IMR-90 (cell line): ENCODE measurements at regions not wholly inside any gene's neighbourhood (a gene's known extent, or its start where the extent isn't known, plus 50 kb on each side); places are given as distances from the start of the nearest gene placed in this dataset.

Source experiments
- ATAC-seq: fragments of 200-7000 bp; cut with Tn5 transposase; 2 replicates; pipeline ENCODE4 v1.9.1; 2020; ENCODE audit warnings: low read depth, mild to moderate bottlenecking, moderate library complexity
- BruUV-seq: library from RNA; stranded (reverse); fragments of 400-500 nt; replicated peaks from 2 replicates; lab custom pipeline; 2021; lab: Mats Ljungman, UMichigan
- CTCF ChIA-PET: fragments of 300-600 bp; formaldehyde crosslinking; extraction: SDS; loops from one replicate; lab custom pipeline; 2021; ENCODE audit warnings: antibody characterized with exemption; lab: Yijun Ruan, JAX
- POLR2A ChIA-PET: fragments of 300-600 bp; sonication (Branson Sonifier 250); formaldehyde crosslinking; loops from one replicate; lab custom pipeline; 2022; ENCODE audit warnings: antibody characterized with exemption; ENCODE audit not compliant: unreplicated experiment; lab: Charles Lee
- DNase-seq: peaks from one replicate; pipeline ENCODE4 v3.0.0; 2013
- H2AFZ ChIP-seq: replicated peaks from 2 replicates; pipeline ENCODE3; 2013; ENCODE audit warnings: low read length, mild to moderate bottlenecking; ENCODE audit not compliant: poor library complexity
- H2AK5ac ChIP-seq: 2 replicates; pipeline ENCODE4 v1.6.1; 2013; ENCODE audit warnings: low read depth, low read length, inconsistent platforms
- H2AK9ac ChIP-seq: replicated peaks from 2 replicates; pipeline ENCODE3; 2013; ENCODE audit warnings: mild to moderate bottlenecking, low read depth, low read length, moderate library complexity; ENCODE audit not compliant: poor library complexity
- H2BK120ac ChIP-seq: 2 replicates; pipeline ENCODE4 v1.6.1; 2013; ENCODE audit warnings: low read depth, low read length, inconsistent platforms
- H2BK15ac ChIP-seq: 3 replicates; pipeline ENCODE4 v1.6.1; 2013; ENCODE audit warnings: low read depth, low read length, inconsistent platforms
- H2BK20ac ChIP-seq: 2 replicates; pipeline ENCODE4 v1.6.1; 2013; ENCODE audit warnings: low read depth, mild to moderate bottlenecking, inconsistent platforms, low read length, moderate library complexity
- H2BK5ac ChIP-seq: 2 replicates; pipeline ENCODE4 v1.6.1; 2013; ENCODE audit warnings: mild to moderate bottlenecking, low read depth, low read length, inconsistent platforms; ENCODE audit not compliant: poor library complexity, severe bottlenecking
- H3K14ac ChIP-seq: replicated peaks from 2 replicates; pipeline ENCODE4 v1.6.1; 2013; ENCODE audit warnings: low read depth, low read length, inconsistent platforms
- H3K18ac ChIP-seq: 2 replicates; pipeline ENCODE4 v1.6.1; 2013; ENCODE audit warnings: low read depth, low read length, control low read depth
- H3K23ac ChIP-seq: 2 replicates; pipeline ENCODE4 v1.6.1; 2013; ENCODE audit warnings: low read depth, low read length, inconsistent platforms
- H3K27ac ChIP-seq: 2 replicates; pipeline ENCODE4 v1.5.1; 2013; ENCODE audit warnings: mild to moderate bottlenecking, control low read depth, low read length; ENCODE audit not compliant: insufficient read depth
- H3K27me3 ChIP-seq: 2 replicates; pipeline ENCODE4 v1.6.1; 2013; ENCODE audit warnings: low read length; ENCODE audit not compliant: control insufficient read depth, insufficient read depth
- H3K36me3 ChIP-seq: 2 replicates; pipeline ENCODE4 v1.6.1; 2013; ENCODE audit warnings: low read length, mixed read lengths; ENCODE audit not compliant: control insufficient read depth, insufficient read depth
- H3K4ac ChIP-seq: 2 replicates; pipeline ENCODE4 v1.6.1; 2013; ENCODE audit warnings: low read depth, low read length, inconsistent platforms
- H3K4me1 ChIP-seq: 2 replicates; pipeline ENCODE4 v1.6.1; 2013; ENCODE audit warnings: low read length, mixed read lengths; ENCODE audit not compliant: control insufficient read depth, insufficient read depth
- H3K4me2 ChIP-seq: 2 replicates; pipeline ENCODE4 v1.6.1; 2013; ENCODE audit warnings: low read depth, mild to moderate bottlenecking, control low read depth, low read length, moderate library complexity
- H3K4me3 ChIP-seq: 2 replicates; pipeline ENCODE4 v1.5.1; 2013; ENCODE audit warnings: low read depth, mild to moderate bottlenecking, control low read depth, low read length, moderate library complexity; ENCODE audit not compliant: insufficient read depth
- H3K56ac ChIP-seq: 2 replicates; pipeline ENCODE4 v1.6.1; 2013; ENCODE audit warnings: low read length, inconsistent platforms; ENCODE audit not compliant: insufficient read depth; ENCODE audit errors: extremely low read depth
- H3K79me1 ChIP-seq, 2 experiments: 2 replicates each; pipeline ENCODE4 v1.6.1; 2013; ENCODE audit warnings: low read length in 2 of 2, inconsistent platforms in 1 of 2, low read depth in 1 of 2
- H3K9ac ChIP-seq: 2 replicates; pipeline ENCODE4 v1.6.1; 2013; ENCODE audit warnings: low read depth, low read length, control low read depth
- H3K9me1 ChIP-seq: 2 replicates; pipeline ENCODE4 v1.6.1; 2013; ENCODE audit warnings: low read length, inconsistent platforms; ENCODE audit not compliant: insufficient read depth
- H3K9me3 ChIP-seq: 2 replicates; pipeline ENCODE4 v1.6.1; 2013; ENCODE audit warnings: low read length; ENCODE audit not compliant: control insufficient read depth, insufficient read depth
- H4K20me1 ChIP-seq: 2 replicates; pipeline ENCODE4 v1.6.1; 2013; ENCODE audit warnings: low read length, inconsistent platforms; ENCODE audit not compliant: insufficient read depth
- H4K5ac ChIP-seq: 2 replicates; pipeline ENCODE4 v1.6.1; 2013; ENCODE audit warnings: mild to moderate bottlenecking, low read depth, low read length, control low read depth
- H4K8ac ChIP-seq, 2 experiments: 2 replicates each; pipeline ENCODE4 v1.6.1; 2013; ENCODE audit warnings: low read depth in 2 of 2, low read length in 2 of 2, control low read depth in 1 of 2, inconsistent platforms in 1 of 2
- H4K91ac ChIP-seq: 2 replicates; pipeline ENCODE4 v1.6.1; 2013; ENCODE audit warnings: low read depth, low read length, inconsistent platforms; ENCODE audit not compliant: insufficient read depth
- BHLHE40 ChIP-seq: fragments of 150-350 bp; IDR thresholded peaks from 2 replicates; pipeline ENCODE4 v1.6.1; 2016; ENCODE audit warnings: mild to moderate bottlenecking, low read depth, low read length
- CHD1 ChIP-seq: IDR thresholded peaks from 2 replicates; pipeline ENCODE4 v1.6.1; 2012; ENCODE audit warnings: low read depth, low read length, improper control_type of control experiment
- CTCF ChIP-seq: conservative IDR thresholded peaks from 2 replicates; pipeline ENCODE4 v1.5.1; 2012; ENCODE audit warnings: mild to moderate bottlenecking, low read depth, low read length, improper control_type of control experiment
- ELK1 ChIP-seq: fragments of 150-350 bp; IDR thresholded peaks from 2 replicates; pipeline ENCODE4 v1.6.1; 2016; ENCODE audit warnings: low read depth, mild to moderate bottlenecking, low read length, moderate library complexity, borderline replicate concordance
- MAZ ChIP-seq: IDR thresholded peaks from 2 replicates; pipeline ENCODE4 v1.6.1; 2012; ENCODE audit warnings: low read depth, mild to moderate bottlenecking, low read length, improper control_type of control experiment, moderate library complexity, borderline replicate concordance
- NFE2L2 ChIP-seq: fragments of 150-350 bp; IDR thresholded peaks from 2 replicates; pipeline ENCODE4 v1.6.1; 2016; ENCODE audit warnings: low read depth, mild to moderate bottlenecking, low read length
- RAD21 ChIP-seq: IDR thresholded peaks from 2 replicates; pipeline ENCODE4 v1.6.1; 2012; ENCODE audit warnings: low read length, improper control_type of control experiment
- RCOR1 ChIP-seq: IDR thresholded peaks from 2 replicates; pipeline ENCODE4 v1.6.1; 2012; ENCODE audit warnings: mild to moderate bottlenecking, low read length, improper control_type of control experiment; ENCODE audit not compliant: insufficient replicate concordance
- SMC3 ChIP-seq: fragments of 150-350 bp; IDR thresholded peaks from 2 replicates; pipeline ENCODE4 v1.6.1; 2016; ENCODE audit warnings: low read depth, mild to moderate bottlenecking, antibody characterized with exemption, low read length, moderate library complexity
- WGBS, 2 experiments: methylation state at CpG; one replicate each; pipeline versions ENCODE4 v1.1.5 to v1.1.7; 2013; ENCODE audit warnings: missing lambda C conversion rate in 2 of 2; ENCODE audit not compliant: insufficient read length in 1 of 2; ENCODE audit errors: extremely low coverage in 2 of 2; 5-methylcytosine and 5-hydroxymethylcytosine counted together
- dilution Hi-C: fragments of 300-500 bp; cut with HindIII; formaldehyde crosslinking; loops from one replicate; pipeline ENCODE4 v1.14.3; 2018; ENCODE audit warnings: low sequenced_read_pairs; ENCODE audit not compliant: unreplicated experiment
- in situ Hi-C: fragments of 300-500 bp; cut with MboI; formaldehyde crosslinking; loops from 3 replicates; pipeline ENCODE4 v1.14.3; 2019; ENCODE audit warnings: low sequenced_read_pairs, inconsistent platforms, mixed read lengths
- intact Hi-C: fragments of 100-400 bp; cut with micrococcal nuclease; formaldehyde crosslinking; loops from 2 replicates; pipeline ENCODE4 v1.10.0; 2022

GRCh38 chr11:110838808-110839207 lies 126.6 kb upstream of the ARHGAP20 start:
- H2BK15ac ChIP-seq: no peak overlapping the region
- H3K9me3 ChIP-seq: no peaks in the 10 kb centered on the region
- no peak overlapping the region for H3K4ac ChIP-seq
- H4K8ac ChIP-seq: no peak overlapping the region
- no peak overlapping the region for H4K5ac ChIP-seq
- no peak overlapping the region for H3K4me3 ChIP-seq
- no peak overlapping the region for H3K9ac ChIP-seq
- no peak overlapping the region for H2BK120ac ChIP-seq
- DNase-seq: no peak
- no peaks in the 10 kb centered on the region for H3K27me3 ChIP-seq
- H3K14ac ChIP-seq: no peak overlapping the region
- H2AK5ac ChIP-seq: no peak overlapping the region
- intact Hi-C loops (no loop called here), in situ Hi-C loops (no loop called here), dilution Hi-C loops (no loop called here)
- no peak overlapping the region for H2AFZ ChIP-seq
- CTCF ChIA-PET: no interaction called here
- no peak overlapping the region for H3K4me2 ChIP-seq
- no peaks in the 10 kb centered on the region for H4K20me1 ChIP-seq
- WGBS, 2 experiments: no CpG with 5 or more reads among the region's 2 CpGs
- no peak for ATAC-seq
- no TSS peak for BruUV-seq
- H2BK5ac ChIP-seq: no peak overlapping the region
- no peak overlapping the region for H3K27ac ChIP-seq
- H3K36me3 ChIP-seq: no peaks in the 10 kb centered on the region
- H2BK20ac ChIP-seq: no peak overlapping the region
- no peaks in the 10 kb centered on the region for H3K4me1 ChIP-seq
- POLR2A ChIA-PET: no interaction called here
- H2AK9ac ChIP-seq: no peak overlapping the region
- no peak overlapping the region for H3K18ac ChIP-seq
- no peak overlapping the region for H4K91ac ChIP-seq
- no peak overlapping the region for H3K56ac ChIP-seq
- TF ChIP-seq NFE2L2: no peak
- TF ChIP-seq RCOR1: no peak
- no peak for TF ChIP-seq SMC3
- no peak for TF ChIP-seq MAZ
- TF ChIP-seq ELK1: no peak
- TF ChIP-seq CTCF: no peak
- TF ChIP-seq BHLHE40: no peak
- no peak for TF ChIP-seq RAD21
- no peak for TF ChIP-seq CHD1
- no peaks in the 10 kb centered on the region for H3K79me1 ChIP-seq
- H3K9me1 ChIP-seq: no peaks in the 10 kb centered on the region
- H3K23ac ChIP-seq: no peak overlapping the region
